CD14-positive monocyte (primary cell): ENCODE measurements at regions not wholly inside any gene's neighbourhood (a gene's known extent, or its start where the extent isn't known, plus 50 kb on each side); places are given as distances from the start of the nearest gene placed in this dataset.

ENCODE experiments used
- DNase-seq, 3 donors: peaks; one replicate each; pipeline ENCODE4 v3.0.0-alpha.2; 2011 to 2022
- H2AFZ ChIP-seq: 2 replicates; pipeline ENCODE4 v1.6.0; 2012; ENCODE audit warnings: mild to moderate bottlenecking, low read depth, low read length, inconsistent platforms; ENCODE audit not compliant: insufficient read depth, poor library complexity, severe bottlenecking
- H3K27ac ChIP-seq, 2 donors: 1 replicate in 1 of 2; 2 replicates in 1 of 2; pipeline ENCODE4 v1.5.1; 2012 to 2013; ENCODE audit warnings: low read length in 2 of 2, control low read depth in 1 of 2, inconsistent platforms in 1 of 2, low read depth in 1 of 2, mild to moderate bottlenecking in 1 of 2
- H3K27me3 ChIP-seq, 2 donors: one replicate each; pipeline versions ENCODE4 v1.6.0 to v1.6.1; 2011 to 2013; ENCODE audit warnings: low read length in 2 of 2; ENCODE audit not compliant: control insufficient read depth in 2 of 2, insufficient read depth in 2 of 2
- H3K36me3 ChIP-seq, 2 donors: replicated peaks in 1 of 2; 1 replicate in 1 of 2; 2 replicates in 1 of 2; pipeline versions ENCODE4 v1.5.1 to v1.6.1; 2012 to 2013; ENCODE audit warnings: low read length in 2 of 2, control low read depth in 1 of 2, inconsistent platforms in 1 of 2, mild to moderate bottlenecking in 1 of 2; ENCODE audit not compliant: insufficient read depth in 2 of 2, control insufficient read depth in 1 of 2
- H3K4me1 ChIP-seq, 2 donors: 1 replicate in 1 of 2; 2 replicates in 1 of 2; pipeline versions ENCODE4 v1.5.1 to v1.6.1; 2012 to 2013; ENCODE audit warnings: low read length in 2 of 2, control low read depth in 1 of 2, inconsistent platforms in 1 of 2, mild to moderate bottlenecking in 1 of 2, moderate library complexity in 1 of 2; ENCODE audit not compliant: insufficient read depth in 2 of 2, control insufficient read depth in 1 of 2
- H3K4me2 ChIP-seq: replicated peaks from 2 replicates; pipeline ENCODE3; 2012; ENCODE audit warnings: low read length, moderate library complexity, mild to moderate bottlenecking; ENCODE audit not compliant: poor library complexity, severe bottlenecking; ENCODE audit errors: extremely low read depth
- H3K4me3 ChIP-seq, 3 experiments: fragments of 200-600 bp in 1 of 3; sonication (generic) in 1 of 3; replicated peaks in 1 of 3; 1 replicate in 2 of 3; 2 replicates in 1 of 3; pipeline ENCODE4 v1.5.1; 2011 to 2013; ENCODE audit warnings: low read length in 3 of 3, mild to moderate bottlenecking in 3 of 3, control low read depth in 2 of 3, low read depth in 2 of 3, inconsistent platforms in 1 of 3, moderate library complexity in 1 of 3
- H3K79me2 ChIP-seq: 2 replicates; pipeline ENCODE4 v1.6.0; 2012; ENCODE audit warnings: mild to moderate bottlenecking, control low read depth, inconsistent platforms, low read length, moderate library complexity; ENCODE audit not compliant: insufficient read depth
- H3K9ac ChIP-seq: 2 replicates; pipeline ENCODE4 v1.6.0; 2017; ENCODE audit warnings: low read length, mild to moderate bottlenecking; ENCODE audit not compliant: insufficient read depth, poor library complexity, severe bottlenecking
- H3K9me3 ChIP-seq, 2 donors: replicated peaks in 1 of 2; 1 replicate in 1 of 2; 2 replicates in 1 of 2; pipeline versions ENCODE4 v1.5.1 to v1.6.1; 2012 to 2013; ENCODE audit warnings: low read length in 2 of 2, control low read depth in 1 of 2; ENCODE audit not compliant: control insufficient read depth in 1 of 2, insufficient read depth in 1 of 2
- H4K20me1 ChIP-seq: 2 replicates; pipeline ENCODE4 v1.6.0; 2012; ENCODE audit warnings: mild to moderate bottlenecking, low read length, control low read depth, moderate library complexity; ENCODE audit not compliant: insufficient read depth
- H3K27ac Mint-ChIP-seq, 7 donors: one replicate each; pipeline ENCODE4 v1.8.0; 2020; ENCODE audit warnings: mild to moderate bottlenecking in 7 of 7, mixed read lengths in 7 of 7, moderate library complexity in 6 of 7, inconsistent platforms in 2 of 7
- H3K27me3 Mint-ChIP-seq, 3 donors: one replicate each; pipeline ENCODE4 v1.8.0; 2021 to 2022; ENCODE audit warnings: low read depth in 3 of 3, mild to moderate bottlenecking in 3 of 3, mixed read lengths in 3 of 3, moderate library complexity in 3 of 3, inconsistent platforms in 1 of 3
- H3K36me3 Mint-ChIP-seq, 2 donors: one replicate each; pipeline ENCODE4 v1.8.0; 2020; ENCODE audit warnings: mixed read lengths in 2 of 2, inconsistent platforms in 1 of 2, mild to moderate bottlenecking in 1 of 2
- H3K4me1 Mint-ChIP-seq: one replicate; pipeline ENCODE4 v1.8.0; 2020; ENCODE audit warnings: mild to moderate bottlenecking, mixed read lengths
- H3K4me3 Mint-ChIP-seq, 2 donors: one replicate each; pipeline ENCODE4 v1.8.0; 2020; ENCODE audit warnings: mild to moderate bottlenecking in 2 of 2, mixed read lengths in 2 of 2, moderate library complexity in 1 of 2
- H3K9me3 Mint-ChIP-seq, 7 donors: one replicate each; pipeline ENCODE4 v1.8.0; 2020 to 2022; ENCODE audit warnings: mixed read lengths in 7 of 7, mild to moderate bottlenecking in 6 of 7, moderate library complexity in 6 of 7, inconsistent platforms in 2 of 7
- CTCF ChIP-seq: fragments of 200-600 bp; IDR thresholded peaks from one replicate; pipeline ENCODE4 v1.8.0; 2022; ENCODE audit warnings: antibody characterized with exemption, mild to moderate bottlenecking
- WGBS: methylation state at CpG from one replicate; pipeline ENCODE4 v1.1.5; 2013; ENCODE audit warnings: missing lambda C conversion rate; ENCODE audit not compliant: insufficient coverage; 5-methylcytosine and 5-hydroxymethylcytosine counted together
- intact Hi-C, 2 donors: fragments of 100-400 bp; cut with micrococcal nuclease; formaldehyde crosslinking; loops; one replicate each; pipeline versions ENCODE4 v1.15.0 to v1.15.1; 2023

GRCh38 chr4:43435291-43435690, 542.8 kb downstream of the GRXCR1 start:
- no peak for TF ChIP-seq CTCF
- no peaks in the 10 kb centered on the region for H3K4me1 ChIP-seq
- no peaks in the 10 kb centered on the region for H3K79me2 ChIP-seq
- no CpG with 5 or more reads among the region's 1 CpG for WGBS
- intact Hi-C loops = no loop called here
- Mint-ChIP-seq H3K9me3 (peaks cover 0 to 4% (median 2%) of the 10 kb centered on the region in 7 donors), H3K27me3 (no peaks in the 10 kb centered on the region), H3K4me3 (no peak overlapping the region), H3K27ac (no peak overlapping the region), H3K36me3 (no peaks in the 10 kb centered on the region), H3K4me1 (no peaks in the 10 kb centered on the region)
- H3K9me3 ChIP-seq = peaks cover 5 to 7% of the 10 kb centered on the region in 2 donors
- no peaks in the 10 kb centered on the region for H3K27me3 ChIP-seq
- no peaks in the 10 kb centered on the region for H3K36me3 ChIP-seq
- no peaks in the 10 kb centered on the region for H4K20me1 ChIP-seq
- H3K27ac ChIP-seq = no peak overlapping the region
- no peak overlapping the region for H3K4me2 ChIP-seq
- no peak overlapping the region for H3K4me3 ChIP-seq
- no peak overlapping the region for H3K9ac ChIP-seq
- no peak overlapping the region for H2AFZ ChIP-seq
- no peak for DNase-seq

GRCh38 chr4:43452948-43453347, 560.4 kb downstream of the GRXCR1 start:
- Histone ChIP-seq H3K9me3 (peaks cover 0 to 2% of the 10 kb centered on the region in 2 donors), H3K4me2 (no peak overlapping the region), H3K79me2 (no peaks in the 10 kb centered on the region), H2AFZ (no peak overlapping the region), H3K27ac (no peak overlapping the region), H3K9ac (no peak overlapping the region), H3K36me3 (no peaks in the 10 kb centered on the region), H4K20me1 (no peaks in the 10 kb centered on the region), H3K4me1 (no peaks in the 10 kb centered on the region), H3K27me3 (no peaks in the 10 kb centered on the region), H3K4me3 (no peak overlapping the region)
- Mint-ChIP-seq H3K36me3 (no peaks in the 10 kb centered on the region), H3K27me3 (no peaks in the 10 kb centered on the region), H3K9me3 (peaks cover 0 to 2% (median 0%) of the 10 kb centered on the region in 7 donors), H3K27ac (no peak overlapping the region), H3K4me1 (no peaks in the 10 kb centered on the region), H3K4me3 (no peak overlapping the region)
- TF ChIP-seq CTCF = no peak
- DNase-seq = no peak
- intact Hi-C loops = no loop called here
